Breast epithelium (tissue), 4 donors: ENCODE measurements at regions not wholly inside any gene's neighbourhood (a gene's known extent, or its start where the extent isn't known, plus 50 kb on each side); places are given as distances from the start of the nearest gene placed in this dataset.

ENCODE experiments used
- DNase-seq, 2 donors: peaks; one replicate each; pipeline ENCODE4 v3.0.0-alpha.2; 2019; ENCODE audit warnings: low spot score in 2 of 2
- H3K27ac ChIP-seq, 2 donors: fragments of 200-600 bp; sonication (generic) in 1 of 2; one replicate each; pipeline ENCODE4 v1.5.1; 2016 to 2019; ENCODE audit warnings: mild to moderate bottlenecking in 1 of 2
- H3K27me3 ChIP-seq, 2 donors: fragments of 200-600 bp; sonication (generic) in 1 of 2; one replicate each; pipeline versions ENCODE4 v1.5.1 to v1.6.0; 2017 to 2019; ENCODE audit warnings: control low read depth in 1 of 2, mild to moderate bottlenecking in 1 of 2
- H3K36me3 ChIP-seq: fragments of 200-600 bp; one replicate; pipeline ENCODE4 v1.5.1; 2019
- H3K4me1 ChIP-seq, 2 donors: fragments of 200-600 bp; sonication (generic); one replicate each; pipeline ENCODE4 v1.5.1; 2016 to 2019; ENCODE audit warnings: control low read depth in 1 of 2
- H3K4me3 ChIP-seq, 3 donors: fragments of 200-600 bp; sonication (generic); 1 replicate in 2 of 3; 2 replicates in 1 of 3; pipeline ENCODE4 v1.5.1; 2016 to 2019; ENCODE audit warnings: mild to moderate bottlenecking in 3 of 3, moderate library complexity in 2 of 3
- H3K9me3 ChIP-seq, 2 donors: fragments of 200-600 bp; sonication (generic) in 1 of 2; one replicate each; pipeline ENCODE4 v1.5.1; 2016 to 2019; ENCODE audit warnings: control low read depth in 1 of 2
- POLR2A ChIP-seq: fragments of 450-650 bp; IDR thresholded peaks from one replicate; pipeline ENCODE4 v1.6.1; 2016; ENCODE audit warnings: antibody characterized with exemption, mild to moderate bottlenecking, moderate library complexity
- POLR2AphosphoS5 ChIP-seq, 3 donors: sonication (generic); formaldehyde crosslinking; IDR thresholded peaks; one replicate each; pipeline ENCODE4 v1.6.1; 2017; ENCODE audit warnings: antibody characterized with exemption in 3 of 3
- intact Hi-C: fragments of 100-400 bp; cut with DNase I; formaldehyde crosslinking; loops from one replicate; pipeline ENCODE4 v1.15.1; 2023; ENCODE audit warnings: low total_unique reads
- TF ChIP-seq, protein P1 (sequence below), 3 donors: fragments of 450-650 bp; IDR thresholded peaks; one replicate each; pipeline ENCODE4 v1.5.1; 2016 to 2017; ENCODE audit warnings: antibody characterized with exemption in 3 of 3, mild to moderate bottlenecking in 3 of 3, moderate library complexity in 3 of 3

DNA sequence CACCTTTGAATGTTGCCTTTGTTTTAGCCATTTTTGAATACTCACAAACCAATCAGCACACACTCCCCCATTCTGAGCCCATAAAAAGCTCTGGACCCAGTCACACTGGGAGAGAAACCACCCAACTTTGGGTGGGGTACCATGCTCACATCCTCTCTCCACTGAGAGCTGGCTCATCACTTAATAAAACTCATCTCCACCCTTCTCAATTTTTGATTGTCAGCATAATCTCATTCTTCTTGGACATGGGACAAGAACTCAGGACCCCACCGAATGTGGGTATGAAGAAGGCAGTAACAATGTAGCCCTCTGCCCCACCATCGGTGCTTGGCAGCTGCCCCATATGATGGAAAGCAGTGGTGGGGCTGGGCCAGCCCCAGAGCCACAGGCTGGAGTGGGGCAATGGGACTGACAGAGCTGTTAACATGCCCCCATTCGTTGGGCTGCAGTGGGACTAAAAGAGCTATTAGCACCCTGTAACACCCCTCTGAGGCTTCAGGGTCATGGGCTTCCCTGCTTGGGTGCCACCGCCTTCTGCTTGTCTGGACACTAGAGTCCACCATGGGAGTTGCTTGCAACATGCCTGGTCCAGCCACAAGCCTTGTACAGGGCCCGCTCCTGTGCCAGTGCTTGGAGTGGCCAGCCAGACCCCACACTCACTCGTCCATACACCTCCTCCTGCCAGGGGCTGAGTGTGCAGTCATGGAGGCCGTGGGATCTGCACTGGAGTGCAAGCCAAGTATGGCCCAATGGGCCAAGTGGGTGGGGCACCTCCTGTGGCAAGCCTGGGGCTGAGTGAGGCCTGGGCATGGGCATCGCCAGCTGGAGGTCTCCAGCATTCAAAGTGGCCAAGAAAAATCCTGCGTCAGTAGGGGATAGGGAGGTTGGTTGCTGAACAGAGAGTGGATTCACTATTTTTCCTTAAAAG is 471.1 kb downstream of the TBC1D22A start:
- TF ChIP-seq, protein P1, sequence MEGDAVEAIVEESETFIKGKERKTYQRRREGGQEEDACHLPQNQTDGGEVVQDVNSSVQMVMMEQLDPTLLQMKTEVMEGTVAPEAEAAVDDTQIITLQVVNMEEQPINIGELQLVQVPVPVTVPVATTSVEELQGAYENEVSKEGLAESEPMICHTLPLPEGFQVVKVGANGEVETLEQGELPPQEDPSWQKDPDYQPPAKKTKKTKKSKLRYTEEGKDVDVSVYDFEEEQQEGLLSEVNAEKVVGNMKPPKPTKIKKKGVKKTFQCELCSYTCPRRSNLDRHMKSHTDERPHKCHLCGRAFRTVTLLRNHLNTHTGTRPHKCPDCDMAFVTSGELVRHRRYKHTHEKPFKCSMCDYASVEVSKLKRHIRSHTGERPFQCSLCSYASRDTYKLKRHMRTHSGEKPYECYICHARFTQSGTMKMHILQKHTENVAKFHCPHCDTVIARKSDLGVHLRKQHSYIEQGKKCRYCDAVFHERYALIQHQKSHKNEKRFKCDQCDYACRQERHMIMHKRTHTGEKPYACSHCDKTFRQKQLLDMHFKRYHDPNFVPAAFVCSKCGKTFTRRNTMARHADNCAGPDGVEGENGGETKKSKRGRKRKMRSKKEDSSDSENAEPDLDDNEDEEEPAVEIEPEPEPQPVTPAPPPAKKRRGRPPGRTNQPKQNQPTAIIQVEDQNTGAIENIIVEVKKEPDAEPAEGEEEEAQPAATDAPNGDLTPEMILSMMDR (IDR thresholded peaks at IDR 0.05): no peak
- TF ChIP-seq POLR2A (no peak), POLR2AphosphoS5 (IDR thresholded peaks at IDR 0.05) (no peak)
- Histone ChIP-seq H3K36me3 (no peaks in the 10 kb centered on the region), H3K9me3 (peaks cover 14 to 21% of the 10 kb centered on the region in 2 donors), H3K4me3 (no peak overlapping the region), H3K27me3 (peaks cover 0 to 13% of the 10 kb centered on the region in 2 donors), H3K4me1 (no peaks in the 10 kb centered on the region), H3K27ac (no peak overlapping the region)
- peak in 1 of 2 donors; percentile 41 for DNase-seq
- intact Hi-C loops: no loop called here

DNA sequence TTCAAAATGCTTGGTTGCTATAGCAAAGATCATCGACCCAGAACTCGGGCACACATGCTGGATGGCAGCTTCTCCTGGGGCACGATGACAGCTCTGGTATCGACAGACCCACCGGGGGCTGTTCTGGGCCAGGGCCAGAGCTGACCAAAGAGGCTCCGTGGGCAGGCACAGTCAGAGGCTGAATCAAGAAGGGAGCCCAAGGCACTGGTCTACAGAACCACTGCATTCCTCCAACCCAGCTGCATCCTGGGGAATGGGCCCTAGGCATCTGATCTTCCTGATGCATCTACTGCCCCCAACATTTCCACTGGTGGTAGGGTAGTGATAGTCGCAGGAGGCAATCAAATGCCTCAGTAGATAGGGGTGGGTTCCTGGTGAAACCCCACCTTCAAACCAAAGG is 470.3 kb downstream of the TBC1D22A start:
- H3K9me3 ChIP-seq: peaks cover 14 to 21% of the 10 kb centered on the region in 2 donors
- H3K36me3 ChIP-seq: no peaks in the 10 kb centered on the region
- no peaks in the 10 kb centered on the region for H3K4me1 ChIP-seq
- peaks cover 0 to 5% of the 10 kb centered on the region in 2 donors for H3K27me3 ChIP-seq
- DNase-seq: no peak
- H3K4me3 ChIP-seq: no peak overlapping the region
- TF ChIP-seq, protein P1 (IDR thresholded peaks at IDR 0.05): no peak
- TF ChIP-seq POLR2A: no peak
- no peak for TF ChIP-seq POLR2AphosphoS5 (IDR thresholded peaks at IDR 0.05)
- H3K27ac ChIP-seq: no peak overlapping the region
- intact Hi-C loops: no loop called here

- Histone ChIP-seq H3K27me3 (no peaks in the 10 kb centered on the region), H3K36me3 (no peaks in the 10 kb centered on the region), H3K9me3 (peaks cover 14 to 21% of the 10 kb centered on the region in 2 donors), H3K4me1 (no peaks in the 10 kb centered on the region), H3K27ac (no peak overlapping the region), H3K4me3 (no peak overlapping the region)
- TF ChIP-seq POLR2AphosphoS5 (IDR thresholded peaks at IDR 0.05) (no peak), POLR2A (no peak)
- TF ChIP-seq, protein P1 (IDR thresholded peaks at IDR 0.05): no peak
- intact Hi-C loops: no loop called here
- DNase-seq: no peak
Measured at GRCh38 chr22:47232197-47232596, 469.7 kb downstream of the TBC1D22A start.

- H3K4me1 ChIP-seq: no peaks in the 10 kb centered on the region
- TF ChIP-seq POLR2A (no peak), POLR2AphosphoS5 (IDR thresholded peaks at IDR 0.05) (no peak)
- TF ChIP-seq, protein P1 (IDR thresholded peaks at IDR 0.05): no peak
- no peaks in the 10 kb centered on the region for H3K27me3 ChIP-seq
- H3K36me3 ChIP-seq: no peaks in the 10 kb centered on the region
- H3K27ac ChIP-seq: no peak overlapping the region
- intact Hi-C loops: no loop called here
- H3K9me3 ChIP-seq: peaks cover 14 to 21% of the 10 kb centered on the region in 2 donors
- no peak overlapping the region for H3K4me3 ChIP-seq
- DNase-seq: no peak
Measured at GRCh38 chr22:47231759-47232158, 469.3 kb downstream of the TBC1D22A start.

- no peak overlapping the region for H3K4me3 ChIP-seq
- TF ChIP-seq, protein P1 (IDR thresholded peaks at IDR 0.05): no peak
- no peak for TF ChIP-seq POLR2AphosphoS5 (IDR thresholded peaks at IDR 0.05)
- no peak for TF ChIP-seq POLR2A
- no peaks in the 10 kb centered on the region for H3K4me1 ChIP-seq
- H3K9me3 ChIP-seq: peaks cover 14 to 21% of the 10 kb centered on the region in 2 donors
- no peaks in the 10 kb centered on the region for H3K36me3 ChIP-seq
- DNase-seq: no peak
- no peak overlapping the region for H3K27ac ChIP-seq
- H3K27me3 ChIP-seq: peaks cover 0 to 4% of the 10 kb centered on the region in 2 donors
- intact Hi-C loops: no loop called here
Measured at GRCh38 chr22:47230741-47231140, 468.3 kb downstream of the TBC1D22A start.
